ENCODE measurements at regions not wholly inside any gene's neighbourhood (a gene's known extent, or its start where the extent isn't known, plus 50 kb on each side); places are given as distances from the start of the nearest gene placed in this dataset.

GRCh38 chr2:56130463-56131070, 53.2 kb upstream of the CCDC85A start:
- Histone ChIP-seq H2AFZ (ENCODE audit: low read length) (no peak overlapping the region), H3K4me3 (ENCODE audit: low read depth, low read length, poor library complexity, severe bottlenecking) (no peak overlapping the region), H3K9ac (ENCODE audit: low read length) (no peak overlapping the region)

DNA sequence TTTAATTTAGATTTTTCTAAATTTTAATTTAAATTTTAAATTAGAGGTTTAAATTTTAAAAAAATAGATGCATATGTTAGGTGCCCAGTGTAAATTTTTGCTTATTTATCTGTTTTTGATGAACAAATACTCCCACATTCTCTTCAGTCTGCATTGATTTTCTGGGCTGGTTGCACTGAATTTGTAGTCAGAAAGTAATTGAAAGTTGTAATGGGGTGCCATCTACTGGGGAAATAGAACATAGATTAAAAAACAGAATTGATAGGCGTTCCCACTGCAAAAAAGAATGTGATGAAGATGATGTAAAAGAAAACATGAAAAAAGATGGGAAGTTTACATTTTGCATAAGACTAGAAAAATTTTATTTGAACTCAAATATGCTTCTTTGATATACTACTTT, 51.7 kb upstream of the CCDC85A start:
- Histone ChIP-seq H3K36me3 (ENCODE audit: insufficient read depth, low read length) (no peaks in the 10 kb centered on the region), H3K79me2 (ENCODE audit: insufficient read depth, low read length) (no peaks in the 10 kb centered on the region), H3K4me3 (ENCODE audit: low read depth, low read length, poor library complexity, severe bottlenecking) (no peak overlapping the region), H3K4me2 (ENCODE audit: low read length) (no peak overlapping the region), H3K4me1 (ENCODE audit: insufficient read depth, low read length, severe bottlenecking) (no peaks in the 10 kb centered on the region), H3K9ac (ENCODE audit: low read length) (no peak overlapping the region), H3K9me2 (ENCODE audit: low read depth, low read length) (no peaks in the 10 kb centered on the region), H3K27me3 (ENCODE audit: insufficient read depth, low read length) (no peaks in the 10 kb centered on the region), H2AFZ (ENCODE audit: low read length) (no peak overlapping the region), H3K27ac (ENCODE audit: low read depth, low read length, poor library complexity, severe bottlenecking) (no peak overlapping the region), H4K20me1 (ENCODE audit: insufficient read depth, low read length) (no peaks in the 10 kb centered on the region), H3F3A (ENCODE audit: insufficient read depth, low read length) (no peaks in the 10 kb centered on the region), H3K9me3 (ENCODE audit: low read length) (no peaks in the 10 kb centered on the region)
- TF ChIP-seq, protein P1, sequence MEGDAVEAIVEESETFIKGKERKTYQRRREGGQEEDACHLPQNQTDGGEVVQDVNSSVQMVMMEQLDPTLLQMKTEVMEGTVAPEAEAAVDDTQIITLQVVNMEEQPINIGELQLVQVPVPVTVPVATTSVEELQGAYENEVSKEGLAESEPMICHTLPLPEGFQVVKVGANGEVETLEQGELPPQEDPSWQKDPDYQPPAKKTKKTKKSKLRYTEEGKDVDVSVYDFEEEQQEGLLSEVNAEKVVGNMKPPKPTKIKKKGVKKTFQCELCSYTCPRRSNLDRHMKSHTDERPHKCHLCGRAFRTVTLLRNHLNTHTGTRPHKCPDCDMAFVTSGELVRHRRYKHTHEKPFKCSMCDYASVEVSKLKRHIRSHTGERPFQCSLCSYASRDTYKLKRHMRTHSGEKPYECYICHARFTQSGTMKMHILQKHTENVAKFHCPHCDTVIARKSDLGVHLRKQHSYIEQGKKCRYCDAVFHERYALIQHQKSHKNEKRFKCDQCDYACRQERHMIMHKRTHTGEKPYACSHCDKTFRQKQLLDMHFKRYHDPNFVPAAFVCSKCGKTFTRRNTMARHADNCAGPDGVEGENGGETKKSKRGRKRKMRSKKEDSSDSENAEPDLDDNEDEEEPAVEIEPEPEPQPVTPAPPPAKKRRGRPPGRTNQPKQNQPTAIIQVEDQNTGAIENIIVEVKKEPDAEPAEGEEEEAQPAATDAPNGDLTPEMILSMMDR (IDR thresholded peaks at IDR 0.05; ENCODE audit: low read length), result peak; percentile 51
- no peak for TF ChIP-seq EZH2 (IDR thresholded peaks at IDR 0.05; ENCODE audit: borderline replicate concordance, low read length)

More at GRCh38 chr2:56130463-56131070, 53.2 kb upstream of the CCDC85A start:
- Histone ChIP-seq H3K4me1 (ENCODE audit: insufficient read depth, low read length, severe bottlenecking) (no peaks in the 10 kb centered on the region), H3K27me3 (ENCODE audit: insufficient read depth, low read length) (no peaks in the 10 kb centered on the region), H4K20me1 (ENCODE audit: insufficient read depth, low read length) (no peaks in the 10 kb centered on the region), H3K9me3 (ENCODE audit: low read length) (no peaks in the 10 kb centered on the region), H3K79me2 (ENCODE audit: insufficient read depth, low read length) (no peaks in the 10 kb centered on the region), H3F3A (ENCODE audit: insufficient read depth, low read length) (no peaks in the 10 kb centered on the region), H3K9me2 (ENCODE audit: low read depth, low read length) (no peaks in the 10 kb centered on the region), H3K27ac (ENCODE audit: low read depth, low read length, poor library complexity, severe bottlenecking) (no peak overlapping the region), H3K36me3 (ENCODE audit: insufficient read depth, low read length) (no peaks in the 10 kb centered on the region), H3K4me2 (ENCODE audit: low read length) (no peak overlapping the region)
- TF ChIP-seq, protein P1 (IDR thresholded peaks at IDR 0.05; ENCODE audit: low read length), result peak; percentile 62
- TF ChIP-seq EZH2 (IDR thresholded peaks at IDR 0.05; ENCODE audit: borderline replicate concordance, low read length), result no peak

- no peak overlapping the region for H3K9ac ChIP-seq (ENCODE audit: low read length)
- no peaks in the 10 kb centered on the region for H3K27me3 ChIP-seq (ENCODE audit: insufficient read depth, low read length)
- H3K9me2 ChIP-seq (ENCODE audit: low read depth, low read length), result no peaks in the 10 kb centered on the region
- no peaks in the 10 kb centered on the region for H3K79me2 ChIP-seq (ENCODE audit: insufficient read depth, low read length)
- H3K4me3 ChIP-seq (ENCODE audit: low read depth, low read length, poor library complexity, severe bottlenecking), result no peak overlapping the region
- H3K27ac ChIP-seq (ENCODE audit: low read depth, low read length, poor library complexity, severe bottlenecking), result no peak overlapping the region
- no peaks in the 10 kb centered on the region for H3K36me3 ChIP-seq (ENCODE audit: insufficient read depth, low read length)
- no peak overlapping the region for H2AFZ ChIP-seq (ENCODE audit: low read length)
- no peak overlapping the region for H3K4me2 ChIP-seq (ENCODE audit: low read length)
- H3F3A ChIP-seq (ENCODE audit: insufficient read depth, low read length), result no peaks in the 10 kb centered on the region
- no peaks in the 10 kb centered on the region for H4K20me1 ChIP-seq (ENCODE audit: insufficient read depth, low read length)
- TF ChIP-seq, protein P1 (IDR thresholded peaks at IDR 0.05; ENCODE audit: low read length), result no peak
- TF ChIP-seq EZH2 (IDR thresholded peaks at IDR 0.05; ENCODE audit: borderline replicate concordance, low read length), result no peak
- H3K9me3 ChIP-seq (ENCODE audit: low read length), result no peaks in the 10 kb centered on the region
- H3K4me1 ChIP-seq (ENCODE audit: insufficient read depth, low read length, severe bottlenecking), result no peaks in the 10 kb centered on the region
Observed at GRCh38 chr2:56133441-56133840, 50.3 kb upstream of the CCDC85A start.
